Effector CD4-positive, alpha-beta T cell (primary cell): ENCODE measurements at regions not wholly inside any gene's neighbourhood (a gene's known extent, or its start where the extent isn't known, plus 50 kb on each side); places are given as distances from the start of the nearest gene placed in this dataset.

Source experiments
- DNase-seq: peaks from one replicate; pipeline ENCODE4 v3.0.0-alpha.2; 2020

DNA sequence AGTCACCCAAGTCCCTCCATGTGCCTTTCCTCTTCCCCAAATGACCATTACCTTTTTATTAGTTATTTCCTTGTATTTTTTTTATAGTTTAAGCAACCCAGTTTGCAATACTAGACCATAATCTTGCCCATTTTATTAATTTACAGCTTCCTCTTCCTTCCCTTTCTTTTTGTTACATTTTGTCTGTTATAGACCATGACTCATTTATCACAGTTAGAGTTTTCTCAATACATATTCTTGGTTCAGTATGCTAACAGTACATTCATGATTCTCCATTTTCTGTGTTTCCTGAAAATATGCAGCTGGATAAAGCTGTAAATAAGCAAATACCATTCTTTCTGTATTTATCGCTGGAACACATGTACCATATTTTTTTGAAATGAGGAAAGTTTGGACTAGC is 376.7 kb upstream of the RAG2 start:
- DNase-seq, result no peak

DNA sequence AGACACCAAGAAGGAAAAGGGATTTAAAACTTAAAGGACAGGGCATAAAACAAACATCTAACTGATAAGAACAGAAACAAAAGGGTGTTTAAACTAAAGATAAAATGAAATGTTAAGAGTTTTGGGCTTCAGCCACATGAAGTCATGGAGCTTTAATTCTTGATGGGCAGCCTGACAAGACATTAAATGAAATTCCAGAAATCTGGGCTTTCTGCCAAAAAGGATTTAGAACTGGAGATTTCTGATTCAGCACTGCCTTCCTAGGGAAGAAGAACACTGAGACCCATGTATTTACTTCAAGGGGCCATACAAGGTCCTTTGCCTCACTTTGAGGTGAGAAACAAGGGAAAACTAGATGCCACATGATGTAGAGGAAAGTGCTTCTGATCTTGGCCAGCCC is 355.9 kb upstream of the RAG2 start:
- DNase-seq, result no peak

DNA sequence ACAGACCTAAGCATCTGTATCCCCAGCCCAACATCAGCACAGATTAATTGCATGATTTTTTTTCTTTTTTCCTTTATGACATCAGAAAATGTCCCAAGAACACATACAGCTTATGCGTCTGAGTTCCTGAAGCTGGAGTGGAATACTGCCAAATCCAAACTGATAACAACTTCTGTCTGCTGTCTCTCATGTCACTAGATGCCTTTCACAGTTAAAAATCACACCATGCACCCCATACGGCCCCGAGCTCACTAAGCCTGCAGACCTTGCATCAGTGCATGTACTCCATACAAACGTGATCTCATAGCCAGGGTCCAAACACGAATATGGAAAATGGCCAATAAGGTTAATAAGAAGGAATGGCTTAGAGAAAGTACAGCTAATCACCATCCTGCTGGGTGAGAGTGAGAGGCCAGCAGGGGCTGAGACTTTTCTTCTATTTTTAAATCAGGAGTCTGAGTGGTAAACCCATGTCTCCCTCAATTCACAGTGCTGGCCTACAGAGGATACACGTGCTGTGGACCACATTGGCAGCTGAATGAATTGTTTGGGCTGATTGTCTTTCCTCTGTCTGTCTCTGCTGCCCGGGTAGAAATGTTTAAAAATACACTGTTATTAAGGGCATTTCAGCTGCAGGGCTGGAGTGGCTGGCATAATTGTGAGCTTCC is 350.6 kb upstream of the RAG2 start:
- no peak for DNase-seq

DNA sequence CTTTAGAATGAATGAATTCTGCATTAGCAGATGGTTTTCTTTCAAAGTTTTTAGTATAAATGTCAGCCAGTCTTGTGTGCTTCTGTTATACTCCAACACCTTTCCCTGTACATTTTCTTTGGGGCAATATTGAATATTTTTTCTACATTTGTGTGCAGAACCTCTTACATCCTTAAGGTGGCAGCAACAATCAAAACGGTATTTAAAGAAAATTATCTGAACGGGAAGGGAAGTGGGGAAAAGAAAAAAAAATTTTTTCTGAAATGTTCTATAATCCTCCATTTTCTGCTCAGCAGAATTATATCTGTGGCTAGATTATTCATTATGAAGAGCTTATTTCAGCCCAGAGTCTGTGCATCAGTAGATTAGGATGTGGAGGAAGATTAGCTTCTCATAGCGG is 347.3 kb upstream of the RAG2 start:
- no peak for DNase-seq

DNA sequence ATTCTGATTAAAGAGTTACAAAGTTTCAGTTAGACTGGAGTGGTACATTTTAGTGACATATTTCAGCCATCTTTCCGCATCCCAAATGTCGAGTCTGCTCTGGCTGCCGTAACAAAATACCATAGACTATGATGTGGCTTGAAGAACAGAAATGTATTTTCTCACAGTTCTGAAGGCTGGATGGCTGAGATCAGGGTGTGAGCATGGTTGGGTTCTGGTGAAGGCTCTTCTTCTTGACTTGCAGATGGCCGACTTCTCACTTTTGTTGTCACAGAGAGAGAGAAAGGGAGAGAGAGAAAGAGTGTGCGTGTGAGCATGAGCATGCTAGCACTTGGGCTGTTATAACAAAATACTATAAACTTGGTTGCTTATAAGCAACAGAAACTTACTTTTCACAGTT is 335.4 kb upstream of the RAG2 start:
- no peak for DNase-seq

DNA sequence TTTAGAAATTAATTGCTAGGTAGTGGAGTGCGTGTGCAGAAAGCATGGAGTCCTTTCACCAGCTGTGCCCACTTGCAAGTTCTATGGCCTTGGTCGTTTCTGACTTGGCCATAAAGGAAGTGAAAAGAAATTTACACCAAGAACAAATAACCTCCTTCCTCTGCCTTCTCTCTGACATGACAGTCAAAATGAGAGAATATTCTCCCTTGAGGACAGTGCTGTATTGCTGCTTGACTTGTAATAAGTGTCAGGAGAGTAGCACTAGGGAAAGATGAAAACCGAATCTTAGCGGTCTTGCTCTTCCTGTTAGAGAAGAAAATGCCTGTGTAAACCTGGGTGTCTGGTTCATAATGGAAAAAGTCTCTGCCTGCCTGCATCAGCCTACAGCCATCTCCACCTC is 333.1 kb upstream of the RAG2 start:
- DNase-seq, result no peak

DNA sequence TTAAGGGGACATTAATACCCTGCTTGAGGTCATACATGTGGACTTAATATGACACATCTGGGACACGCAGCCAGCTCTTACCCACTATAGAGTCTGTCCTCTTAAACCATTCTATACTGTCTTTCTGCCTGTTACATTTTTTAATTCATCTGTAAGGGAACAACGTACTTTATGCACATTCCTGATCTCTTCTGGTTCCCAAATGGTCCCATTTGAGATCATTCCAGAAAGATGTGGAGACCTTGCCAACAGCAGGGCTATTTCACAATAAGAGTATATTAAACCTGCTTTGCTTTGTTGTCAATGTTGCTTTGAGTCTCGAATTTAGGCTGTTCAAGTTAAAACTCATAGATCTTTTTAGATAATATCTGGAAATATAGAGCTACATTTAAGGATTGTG is 332.2 kb upstream of the RAG2 start:
- DNase-seq, result no peak

DNA sequence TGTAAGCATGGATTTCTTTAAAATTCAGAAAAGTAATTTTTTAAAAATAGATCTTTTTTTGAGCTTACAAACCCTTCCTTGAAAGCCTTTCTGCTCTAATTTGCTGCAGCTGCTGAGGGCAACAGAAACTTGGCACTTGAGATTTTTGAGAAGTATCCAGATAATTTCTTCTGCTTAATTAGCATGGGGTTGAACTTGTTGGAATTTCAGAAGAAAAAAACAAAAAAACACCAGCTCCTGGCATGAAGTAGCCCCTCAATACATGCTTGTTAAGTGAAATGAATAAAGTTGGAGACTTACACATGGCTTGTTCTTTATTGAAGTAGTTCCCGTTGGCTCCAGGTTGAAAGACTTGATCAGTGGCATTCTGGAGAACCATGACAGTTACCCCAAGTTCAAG is 331.4 kb upstream of the RAG2 start:
- DNase-seq, result no peak

DNA sequence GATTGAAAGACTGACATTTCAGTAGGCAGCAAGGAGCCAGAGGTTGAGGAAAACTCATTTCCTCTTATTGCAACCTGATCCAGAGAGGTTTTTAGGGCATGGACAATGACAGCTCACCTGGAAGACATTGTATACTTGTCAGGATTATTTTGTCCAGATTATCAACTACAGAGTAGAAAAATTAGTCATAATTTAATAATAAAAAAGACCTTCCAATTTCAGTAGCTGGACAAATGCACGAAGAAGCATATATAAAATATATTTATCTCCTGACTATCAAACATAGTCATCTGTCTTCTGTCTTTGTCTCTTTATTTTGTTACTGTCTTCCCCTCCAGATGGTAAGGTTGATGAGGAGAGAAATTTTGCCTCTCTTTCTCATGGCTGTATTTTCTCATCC is 330.6 kb upstream of the RAG2 start:
- DNase-seq, result no peak

DNA sequence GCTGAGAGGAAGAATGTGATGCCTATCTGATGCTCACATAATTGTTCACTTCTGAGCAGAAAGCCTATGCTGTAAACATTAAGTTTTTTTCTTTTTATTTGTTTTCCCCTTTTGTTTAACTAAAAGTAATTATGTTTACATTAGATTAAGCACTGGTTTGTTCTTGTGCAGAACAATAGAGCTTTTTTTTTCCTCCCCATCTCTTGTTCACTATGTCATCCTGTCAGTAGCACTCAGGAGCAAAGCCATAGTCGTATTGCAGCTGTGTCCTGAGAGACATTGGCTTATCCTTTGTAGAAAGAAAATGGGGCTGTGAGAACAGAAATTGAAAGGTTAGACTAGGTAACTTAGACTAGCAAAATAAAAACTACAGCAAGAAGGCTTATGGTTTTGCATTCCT is 301.8 kb upstream of the RAG2 start:
- DNase-seq, result no peak

DNA sequence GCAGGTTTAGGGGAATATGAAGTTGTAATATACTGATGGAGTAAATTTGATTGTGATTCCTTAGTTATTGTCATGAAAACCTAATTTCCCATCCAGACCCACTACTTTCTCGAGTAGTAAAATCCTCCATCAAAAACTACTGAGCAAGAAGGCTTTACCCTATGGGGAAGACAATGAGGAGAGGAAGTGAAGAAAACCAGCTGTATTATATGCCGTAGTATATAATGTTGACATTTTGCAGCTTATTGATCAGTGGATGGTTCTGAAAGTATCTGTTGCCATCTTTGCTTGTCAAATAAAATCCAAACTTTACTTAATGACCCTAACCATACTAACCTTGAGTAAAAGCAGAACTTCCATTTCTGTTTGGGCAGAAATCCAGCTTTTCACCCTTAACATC is 292.8 kb upstream of the RAG2 start:
- DNase-seq, result no peak

DNA sequence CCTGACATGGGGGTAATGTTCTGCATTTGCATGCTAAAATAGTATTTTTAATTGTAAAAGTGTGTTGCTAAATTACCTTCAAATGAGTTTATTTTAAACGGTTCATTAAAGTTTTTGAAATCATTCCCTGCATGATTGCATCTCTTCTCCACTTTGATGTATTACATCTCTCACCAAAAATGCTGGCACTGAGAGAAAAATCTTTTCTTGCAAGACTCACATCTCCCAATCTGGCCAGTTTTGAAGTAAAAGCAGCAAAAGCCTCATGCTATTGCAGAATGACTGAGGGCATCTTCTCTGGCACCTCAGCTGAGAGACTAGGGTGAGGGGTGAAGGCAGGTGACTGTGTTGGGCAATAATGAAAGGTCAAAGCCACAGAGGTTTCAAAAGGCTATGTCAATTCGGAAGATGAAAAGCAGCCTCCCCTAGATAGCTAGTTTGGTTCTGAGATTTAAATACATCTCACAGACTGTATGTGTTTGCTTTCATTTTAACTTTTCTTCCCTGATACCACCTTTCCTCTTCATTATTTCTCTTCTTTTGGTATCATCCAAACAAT is 292.2 kb upstream of the RAG2 start:
- DNase-seq, result no peak

DNA sequence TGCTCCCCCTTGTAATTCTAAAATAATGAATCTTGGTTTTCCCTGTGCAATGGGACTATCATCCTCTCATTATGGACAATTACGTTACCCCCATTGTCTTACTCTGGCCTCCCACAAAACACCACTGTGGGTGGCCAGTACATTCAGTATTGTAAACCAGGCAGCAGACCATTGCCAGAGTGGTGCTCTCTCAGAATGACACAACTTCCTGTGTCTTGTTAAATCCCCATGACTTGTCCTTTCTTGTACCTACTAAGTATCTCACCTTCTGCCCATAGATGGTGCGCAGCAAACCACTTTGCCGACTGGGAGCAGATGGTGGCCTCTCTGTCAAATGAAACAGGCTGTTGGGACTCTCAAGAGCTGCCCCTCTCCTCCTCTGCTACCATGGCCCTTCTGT is 287.1 kb upstream of the RAG2 start:
- no peak for DNase-seq

DNA sequence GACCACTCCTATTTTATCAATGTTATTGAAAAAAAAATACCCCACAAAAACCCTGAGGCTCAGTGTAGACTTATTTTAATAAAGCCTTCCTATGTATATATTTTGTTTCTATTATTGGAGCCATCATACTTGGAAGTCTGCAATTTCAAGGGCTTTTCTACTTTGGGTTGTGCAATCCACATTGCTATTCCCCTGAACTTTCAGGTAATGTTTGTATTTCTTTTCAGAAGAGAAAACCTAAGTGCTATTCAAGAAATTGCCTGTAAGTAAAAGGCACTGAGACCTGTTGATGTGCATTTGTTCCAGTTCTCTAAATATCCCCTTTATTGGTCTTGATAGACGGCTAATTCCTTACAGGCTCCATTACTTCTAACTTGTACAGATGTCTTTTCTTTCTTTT is 280.7 kb upstream of the RAG2 start:
- no peak for DNase-seq

DNA sequence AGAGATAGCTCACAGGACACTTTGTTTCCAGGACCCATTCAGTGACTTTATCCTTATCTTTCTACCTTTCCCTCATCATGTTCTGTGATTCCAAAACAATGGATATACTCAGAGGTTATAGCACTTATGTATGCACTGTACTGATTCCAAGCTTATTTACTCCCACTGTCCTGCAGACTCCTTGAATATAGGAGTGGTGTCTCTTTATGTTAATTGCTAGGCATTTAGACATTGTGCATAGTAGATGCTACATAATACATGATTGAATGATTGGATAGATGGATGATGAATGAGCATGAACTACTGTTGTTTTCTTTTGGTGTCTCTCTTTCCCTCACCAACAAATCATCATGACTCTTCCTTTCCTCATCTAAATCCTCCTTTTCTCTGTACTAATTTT is 279.1 kb upstream of the RAG2 start:
- no peak for DNase-seq

DNA sequence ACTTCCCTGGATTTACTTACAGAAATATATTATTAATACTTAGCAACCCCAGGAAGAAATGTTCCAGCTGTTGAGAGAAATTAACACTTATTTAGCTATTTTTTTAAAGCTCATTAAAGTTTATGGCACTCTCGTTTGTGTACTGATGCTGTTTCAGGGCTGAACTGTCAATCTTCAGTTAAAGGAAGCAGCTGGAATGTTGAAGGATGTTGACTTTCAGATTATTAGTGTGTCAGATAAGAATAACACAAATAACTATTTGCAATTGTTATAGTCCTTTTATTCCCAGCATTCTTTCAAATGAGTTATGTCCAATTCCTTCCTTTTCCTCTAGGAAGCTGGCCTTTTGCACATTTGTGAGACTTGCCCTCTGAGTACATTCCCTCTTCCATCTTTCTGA is 278.2 kb upstream of the RAG2 start:
- no peak for DNase-seq

DNA sequence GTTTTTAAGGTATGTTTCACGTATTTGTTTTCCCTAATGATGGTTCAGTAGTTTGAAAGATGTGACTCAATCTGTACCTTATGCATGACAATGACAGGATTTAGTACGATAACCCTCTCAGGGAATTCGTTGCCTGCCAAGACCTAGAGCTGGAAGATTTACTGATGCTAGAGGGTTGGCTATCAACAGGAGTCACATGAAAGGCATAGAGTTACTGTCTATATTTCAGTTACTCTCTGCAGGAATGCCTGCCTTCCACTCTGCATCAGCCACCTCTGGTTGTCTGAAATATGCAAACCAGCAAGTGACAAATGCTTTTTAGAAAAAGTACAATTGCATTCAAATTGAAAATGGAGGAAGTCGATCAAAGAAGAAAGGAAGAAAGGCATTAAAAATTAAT is 276.3 kb upstream of the RAG2 start:
- no peak for DNase-seq

DNA sequence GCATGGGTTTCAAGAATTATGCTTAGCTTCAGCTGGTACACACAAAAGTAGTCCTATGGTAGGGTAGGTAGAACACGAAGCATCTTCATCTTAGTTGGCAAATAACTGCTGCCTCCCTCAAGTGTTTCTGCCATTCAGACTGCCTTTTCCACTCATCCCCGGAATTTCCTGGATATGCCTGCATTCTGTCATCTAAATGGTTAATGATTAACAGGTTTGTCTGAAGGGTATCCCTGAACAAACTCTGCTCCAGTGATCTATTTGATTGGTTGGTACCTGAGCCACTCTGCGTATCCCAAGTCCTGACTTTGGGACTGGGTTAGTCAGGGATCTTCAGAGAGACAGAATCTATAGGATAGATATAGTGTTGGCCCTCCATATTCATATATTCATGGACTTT is 272.3 kb upstream of the RAG2 start:
- DNase-seq, result no peak

DNA sequence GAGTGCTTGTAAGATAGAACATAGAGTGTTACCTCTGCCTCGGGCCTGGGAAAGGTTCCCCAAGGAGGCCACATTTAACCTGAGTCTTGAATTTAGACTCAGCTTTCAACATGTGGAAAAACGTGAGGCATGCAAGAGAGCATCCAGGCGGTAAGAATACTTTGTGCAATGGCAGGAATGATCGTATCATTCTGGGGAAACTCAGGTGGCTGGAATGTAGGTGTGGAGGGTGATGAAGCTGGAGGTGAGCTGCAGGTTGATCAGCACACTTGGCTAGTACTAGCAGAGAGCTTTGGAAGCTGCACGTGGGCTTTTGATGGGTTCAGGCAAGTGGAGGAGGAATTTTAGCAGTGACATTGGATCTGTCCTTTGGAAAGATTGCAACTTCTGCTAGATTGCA is 270.3 kb upstream of the RAG2 start:
- no peak for DNase-seq

DNA sequence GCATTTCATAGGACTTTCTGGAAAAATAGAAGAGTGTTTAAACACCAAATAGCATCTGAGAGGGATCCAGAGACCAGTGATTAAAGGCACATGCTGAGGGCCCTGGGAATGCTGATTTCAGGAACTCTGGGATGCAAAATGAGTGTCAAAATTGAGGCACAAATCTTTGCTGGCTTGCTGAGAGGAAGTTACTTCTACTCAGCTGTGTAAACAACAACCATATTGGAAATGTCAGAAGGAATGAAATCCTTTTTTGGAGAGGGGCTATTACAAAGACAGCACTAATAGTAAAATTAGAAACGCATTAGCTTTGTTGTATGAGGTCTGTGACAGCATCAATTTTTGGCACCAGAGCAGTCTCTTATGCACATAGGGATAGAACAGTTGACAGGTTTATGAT is 267.8 kb upstream of the RAG2 start:
- DNase-seq, result no peak

DNA sequence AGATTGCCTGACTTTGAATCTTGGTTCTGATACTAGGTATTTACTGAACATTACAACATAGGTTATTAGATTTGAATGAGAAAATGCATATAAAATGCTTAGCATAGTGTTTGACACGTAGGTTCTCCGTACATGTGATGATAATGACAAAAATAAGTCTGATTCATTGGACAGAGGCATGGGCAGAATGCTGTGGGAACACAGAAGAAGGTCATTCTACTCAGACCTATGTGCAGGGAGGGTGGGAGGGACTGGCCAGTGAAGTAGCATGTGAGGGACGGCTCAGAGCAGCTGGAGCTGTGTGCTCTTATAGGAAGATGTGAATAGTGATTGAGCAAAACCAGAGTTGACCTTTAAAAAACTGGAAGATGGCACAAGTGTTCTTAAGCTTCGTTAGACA is 256.8 kb upstream of the RAG2 start:
- DNase-seq, result no peak

DNA sequence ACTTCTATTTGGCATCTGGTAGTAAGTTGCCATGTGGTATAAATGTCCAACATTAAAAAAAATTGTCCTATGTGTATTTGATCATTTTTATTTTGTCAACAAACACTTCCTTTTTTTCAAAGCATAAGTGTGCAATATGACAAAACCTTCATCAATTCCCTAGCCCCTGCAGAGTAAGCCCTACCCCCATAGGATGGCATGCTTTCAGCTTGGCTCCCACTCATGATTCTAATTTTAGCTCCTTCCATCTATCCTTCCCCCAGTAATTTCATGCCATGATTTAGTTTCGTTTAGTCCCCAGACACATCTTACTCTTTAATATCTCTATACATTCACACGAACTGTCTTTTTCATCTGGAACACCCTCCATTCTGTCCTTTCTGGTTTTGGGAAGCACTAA is 250.6 kb upstream of the RAG2 start:
- DNase-seq, result no peak

DNA sequence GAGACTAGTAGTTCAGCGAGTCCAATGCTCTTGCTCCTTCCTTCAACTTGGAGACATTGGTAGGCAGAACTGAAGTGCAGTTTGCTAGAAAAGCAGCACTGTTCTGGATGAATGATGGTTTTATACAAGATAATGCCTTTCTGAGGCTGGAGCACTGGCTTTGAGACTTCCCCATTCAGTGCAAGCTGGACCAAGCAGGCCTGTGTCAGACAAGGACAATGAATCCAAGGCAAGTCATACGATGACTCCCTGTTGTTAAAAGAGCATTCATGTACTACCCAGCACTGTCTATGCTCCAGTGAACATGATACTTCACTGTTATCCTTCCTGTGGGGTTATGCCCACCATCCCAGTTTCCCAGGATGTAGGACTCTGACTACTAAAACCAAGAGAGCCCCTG is 242.3 kb upstream of the RAG2 start:
- no peak for DNase-seq

DNA sequence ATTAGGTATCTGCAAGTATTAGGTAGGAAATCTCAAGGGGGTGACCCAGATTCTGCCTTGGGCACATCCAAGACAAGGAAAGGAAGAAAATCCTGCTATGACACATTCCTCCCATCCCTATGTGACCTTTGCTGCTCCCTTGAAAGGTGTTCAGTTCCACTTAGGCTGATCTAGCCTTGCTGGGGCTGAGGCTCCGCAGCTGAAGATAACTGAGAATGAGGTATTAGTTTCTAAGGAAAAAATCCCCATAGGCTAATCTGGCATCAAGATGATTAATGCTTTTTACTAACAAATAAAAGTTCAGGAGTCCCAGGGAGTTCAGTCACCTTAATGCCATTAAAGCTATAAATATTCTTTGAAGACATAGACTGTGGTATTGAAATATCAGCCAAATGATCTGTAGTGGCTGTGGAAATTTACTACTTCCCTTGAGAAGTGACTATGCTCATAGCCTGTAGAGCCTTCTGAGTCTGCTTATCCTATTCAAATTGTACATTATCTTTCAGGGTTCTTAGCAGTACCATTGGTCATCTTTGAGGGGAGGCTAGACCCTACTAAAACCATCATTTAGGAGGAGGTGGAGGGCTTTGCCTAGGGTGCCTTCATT is 239.9 kb upstream of the RAG2 start:
- no peak for DNase-seq

DNA sequence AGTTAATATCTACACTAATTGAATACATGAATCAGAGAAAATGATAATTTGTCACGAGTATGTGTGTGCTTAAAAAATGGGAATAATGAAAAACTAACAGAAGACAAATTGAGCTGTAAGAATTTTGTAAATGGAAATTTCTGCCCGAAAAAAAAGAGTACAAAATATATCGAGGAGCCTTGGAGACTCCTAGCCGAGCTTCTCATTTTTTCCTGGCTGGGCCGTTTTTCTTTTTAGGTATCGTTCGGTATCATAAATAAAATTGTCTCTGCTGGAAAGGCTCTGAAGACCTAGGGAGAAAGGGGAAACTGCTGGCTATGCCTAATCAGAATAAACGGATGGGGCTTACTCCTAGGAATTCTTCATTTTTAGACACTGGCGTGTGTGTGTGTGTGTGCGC is 227.2 kb upstream of the RAG2 start:
- no peak for DNase-seq
